Naive thymus-derived CD4-positive, alpha-beta T cell (primary cell): ENCODE measurements at regions not wholly inside any gene's neighbourhood (a gene's known extent, or its start where the extent isn't known, plus 50 kb on each side); places are given as distances from the start of the nearest gene placed in this dataset.

Experiments
- ATAC-seq: fragments of 150-1000 bp; cut with Tn5 transposase; 2 replicates; pipeline ENCODE4 v1.10.0; 2021; ENCODE audit warnings: mild to moderate bottlenecking, moderate library complexity
- CTCF ChIA-PET: fragments of 350-600 bp; sonication (Branson Sonifier 250); formaldehyde crosslinking; loops from one replicate; lab custom pipeline; 2021; ENCODE audit warnings: antibody characterized with exemption; lab: Charles Lee
- POLR2A ChIA-PET: fragments of 350-600 bp; sonication (Branson Sonifier 250); formaldehyde crosslinking; loops from one replicate; lab custom pipeline; 2021; ENCODE audit warnings: antibody characterized with exemption, inconsistent platforms; lab: Charles Lee
- DNase-seq, 9 donors: peaks; one replicate each; pipeline versions ENCODE4 v3.0.0 to v3.0.0-alpha.2; 2020 to 2022; ENCODE audit warnings: mixed read lengths in 1 of 9
- H3K27ac ChIP-seq: one replicate; pipeline ENCODE4 v1.7.0; 2013; ENCODE audit warnings: mild to moderate bottlenecking, low read depth, low read length, moderate library complexity
- H3K27me3 ChIP-seq, 2 donors: one replicate each; pipeline ENCODE4 v1.7.0; 2013; ENCODE audit warnings: low read length in 2 of 2, mild to moderate bottlenecking in 2 of 2, moderate library complexity in 2 of 2; ENCODE audit not compliant: control insufficient read depth in 2 of 2, insufficient read depth in 2 of 2
- H3K36me3 ChIP-seq, 3 experiments: 1 replicate in 2 of 3; 2 replicates in 1 of 3; pipeline ENCODE4 v1.7.0; 2013; ENCODE audit warnings: low read length in 3 of 3, mild to moderate bottlenecking in 3 of 3, moderate library complexity in 1 of 3; ENCODE audit not compliant: insufficient read depth in 3 of 3, control insufficient read depth in 2 of 3
- H3K4me1 ChIP-seq, 2 donors: one replicate each; pipeline ENCODE4 v1.7.0; 2013; ENCODE audit warnings: low read length in 2 of 2, mild to moderate bottlenecking in 2 of 2, moderate library complexity in 1 of 2; ENCODE audit not compliant: control insufficient read depth in 2 of 2, insufficient read depth in 2 of 2
- H3K4me3 ChIP-seq: 2 replicates; pipeline ENCODE4 v1.7.0; 2013; ENCODE audit warnings: mild to moderate bottlenecking, low read length
- H3K9me3 ChIP-seq, 3 experiments: 1 replicate in 2 of 3; 2 replicates in 1 of 3; pipeline ENCODE4 v1.7.0; 2013; ENCODE audit warnings: low read length in 3 of 3; ENCODE audit not compliant: control insufficient read depth in 2 of 3
- H3K27ac Mint-ChIP-seq, 9 donors: one replicate each; pipeline ENCODE4 v1.8.0; 2020 to 2022; ENCODE audit warnings: mixed read lengths in 9 of 9, mild to moderate bottlenecking in 8 of 9, moderate library complexity in 5 of 9, inconsistent platforms in 2 of 9
- H3K27me3 Mint-ChIP-seq, 5 donors: one replicate each; pipeline ENCODE4 v1.8.0; 2021 to 2022; ENCODE audit warnings: mixed read lengths in 5 of 5, mild to moderate bottlenecking in 1 of 5
- H3K36me3 Mint-ChIP-seq, 5 donors: one replicate each; pipeline ENCODE4 v1.8.0; 2020 to 2022; ENCODE audit warnings: mixed read lengths in 5 of 5, mild to moderate bottlenecking in 3 of 5, inconsistent platforms in 1 of 5
- H3K4me1 Mint-ChIP-seq, 7 donors: one replicate each; pipeline ENCODE4 v1.8.0; 2020 to 2022; ENCODE audit warnings: mixed read lengths in 7 of 7, mild to moderate bottlenecking in 3 of 7, inconsistent platforms in 1 of 7
- H3K4me3 Mint-ChIP-seq, 10 donors: one replicate each; pipeline ENCODE4 v1.8.0; 2020 to 2022; ENCODE audit warnings: mild to moderate bottlenecking in 10 of 10, mixed read lengths in 10 of 10, moderate library complexity in 6 of 10, inconsistent platforms in 2 of 10
- H3K9me3 Mint-ChIP-seq, 11 donors: one replicate each; pipeline ENCODE4 v1.8.0; 2020 to 2022; ENCODE audit warnings: mixed read lengths in 11 of 11, mild to moderate bottlenecking in 4 of 11, inconsistent platforms in 1 of 11, moderate library complexity in 1 of 11
- intact Hi-C, 2 donors: fragments of 100-400 bp; cut with micrococcal nuclease; formaldehyde crosslinking; loops; one replicate each; pipeline ENCODE4 v1.15.1; 2023

DNA sequence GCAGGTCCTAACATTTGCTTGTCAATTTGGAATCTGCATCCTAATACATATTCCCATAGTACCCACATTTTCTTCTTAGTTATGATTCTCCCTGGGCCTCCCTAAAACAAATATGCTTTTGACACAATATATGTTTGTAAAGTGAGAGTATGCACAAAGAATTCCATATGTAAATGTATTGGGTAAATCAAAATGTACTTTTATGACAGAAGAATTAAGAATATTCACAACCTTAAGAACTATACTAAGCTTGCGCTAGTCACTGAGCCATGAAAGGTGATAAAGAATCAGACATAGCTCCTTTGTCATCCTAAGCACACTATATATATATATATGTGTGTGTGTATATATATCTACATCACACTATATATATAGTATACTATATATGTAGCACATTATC is 438.5 kb downstream of the ACTL7B start:
- H3K27me3 ChIP-seq, result no peaks in the 10 kb centered on the region
- H3K36me3 ChIP-seq, result no peaks in the 10 kb centered on the region
- H3K9me3 ChIP-seq, result no peaks in the 10 kb centered on the region
- DNase-seq (no peak), ATAC-seq (no peak)
- Mint-ChIP-seq H3K4me3 (no peak overlapping the region), H3K4me1 (no peaks in the 10 kb centered on the region), H3K36me3 (peaks cover 0 to 3% (median 0%) of the 10 kb centered on the region in 5 donors), H3K9me3 (peaks cover 0 to 11% (median 2%) of the 10 kb centered on the region in 11 donors), H3K27ac (no peak overlapping the region), H3K27me3 (no peaks in the 10 kb centered on the region)
- H3K4me1 ChIP-seq, result no peaks in the 10 kb centered on the region
- ChIA-PET CTCF (no interaction called here), POLR2A (no interaction called here)
- no peak overlapping the region for H3K4me3 ChIP-seq
- H3K27ac ChIP-seq, result no peak overlapping the region
- intact Hi-C loops, result no loop called here

DNA sequence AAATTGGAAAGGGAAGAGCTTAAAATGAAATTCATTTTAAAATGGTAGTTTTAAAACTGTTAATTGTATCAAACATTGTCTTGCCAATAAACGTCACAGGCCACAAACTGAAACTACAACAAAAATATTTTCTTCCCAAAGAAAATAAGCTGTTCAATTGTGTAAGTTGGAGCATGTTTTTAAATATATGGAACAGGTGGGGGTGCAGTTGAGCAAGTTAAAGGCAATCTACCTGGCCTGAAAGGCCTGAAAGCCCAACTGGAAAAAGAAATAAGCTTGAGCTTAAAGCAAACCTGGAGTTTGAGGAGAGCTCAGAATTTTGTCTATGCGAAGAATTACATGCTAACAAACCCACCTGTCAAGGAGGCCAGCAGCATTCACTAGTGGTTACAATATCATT is 439.5 kb downstream of the ACTL7B start:
- ChIA-PET POLR2A (no interaction called here), CTCF (interaction anchor here (0.6 kb wide), 1 partner anchor 43 kb away, joined by 3 read pairs; no protein-coding TSS in a partner anchor)
- no peaks in the 10 kb centered on the region for H3K4me1 Mint-ChIP-seq
- no peaks in the 10 kb centered on the region for H3K27me3 Mint-ChIP-seq
- H3K36me3 ChIP-seq, result no peaks in the 10 kb centered on the region
- DNase-seq, result no peak
- peaks cover 0 to 3% (median 0%) of the 10 kb centered on the region in 5 donors for H3K36me3 Mint-ChIP-seq
- intact Hi-C loops, result no loop called here
- H3K27me3 ChIP-seq, result no peaks in the 10 kb centered on the region
- H3K27ac Mint-ChIP-seq, result no peak overlapping the region
- peaks cover 0 to 11% (median 2%) of the 10 kb centered on the region in 11 donors for H3K9me3 Mint-ChIP-seq
- H3K4me3 ChIP-seq, result no peak overlapping the region
- H3K4me3 Mint-ChIP-seq, result no peak overlapping the region
- ATAC-seq, result no peak
- H3K9me3 ChIP-seq, result no peaks in the 10 kb centered on the region
- no peaks in the 10 kb centered on the region for H3K4me1 ChIP-seq
- no peak overlapping the region for H3K27ac ChIP-seq

DNA sequence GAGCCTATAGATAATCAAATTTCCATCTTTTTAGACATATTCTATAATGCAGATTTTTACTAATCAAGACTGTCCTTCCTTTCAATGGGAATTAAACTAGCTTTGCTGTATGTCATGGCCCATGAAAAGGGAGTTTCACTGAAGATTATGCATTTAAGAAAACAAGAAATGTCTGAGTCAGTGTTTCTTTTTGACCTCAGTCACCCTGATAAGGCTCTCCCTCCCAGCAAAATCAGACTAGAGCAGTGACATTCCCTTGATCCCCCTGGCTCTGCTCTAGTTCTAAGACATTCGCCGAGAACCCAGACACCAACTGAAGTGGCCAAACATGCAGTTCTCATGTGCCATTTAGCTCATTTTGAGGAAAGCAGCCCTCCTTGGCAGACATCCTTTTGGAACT is 442.0 kb downstream of the ACTL7B start:
- Histone ChIP-seq H3K27ac (no peak overlapping the region), H3K4me3 (no peak overlapping the region), H3K27me3 (no peaks in the 10 kb centered on the region), H3K4me1 (no peaks in the 10 kb centered on the region), H3K9me3 (no peaks in the 10 kb centered on the region), H3K36me3 (no peaks in the 10 kb centered on the region)
- ATAC-seq (no peak), DNase-seq (no peak)
- ChIA-PET CTCF (interaction anchor here (0.6 kb wide), 1 partner anchor 83 kb away, joined by 6 read pairs; no protein-coding TSS in a partner anchor), POLR2A (no interaction called here)
- Mint-ChIP-seq H3K4me3 (no peak overlapping the region), H3K27me3 (no peaks in the 10 kb centered on the region), H3K9me3 (peaks cover 0 to 11% (median 0%) of the 10 kb centered on the region in 11 donors), H3K27ac (no peak overlapping the region), H3K4me1 (no peaks in the 10 kb centered on the region), H3K36me3 (peaks cover 0 to 3% (median 0%) of the 10 kb centered on the region in 5 donors)
- intact Hi-C loops, result no loop called here

DNA sequence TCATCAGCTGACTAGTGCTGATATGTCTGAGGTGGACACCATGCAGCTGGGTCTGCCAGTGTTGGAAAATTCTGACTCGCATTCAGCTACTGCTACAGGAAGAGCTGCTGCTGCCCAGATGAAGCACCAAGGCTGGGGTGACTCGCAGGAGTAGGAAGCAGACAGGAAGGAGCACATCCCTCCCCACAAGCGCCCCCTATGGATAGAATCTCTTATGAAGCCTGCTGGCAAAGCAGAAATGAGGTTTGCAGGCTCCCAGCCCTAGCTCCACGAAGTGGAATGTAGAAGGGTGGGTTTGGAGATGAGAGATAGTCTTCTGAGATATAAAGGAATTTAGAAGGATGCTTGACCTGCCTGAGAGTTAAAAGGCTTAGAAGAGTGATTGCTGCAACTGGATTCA is 443.0 kb downstream of the ACTL7B start:
- intact Hi-C loops, result no loop called here
- Mint-ChIP-seq H3K4me3 (no peak overlapping the region), H3K36me3 (peaks cover 0 to 3% (median 0%) of the 10 kb centered on the region in 5 donors), H3K27ac (no peak overlapping the region), H3K9me3 (peaks cover 0 to 11% (median 0%) of the 10 kb centered on the region in 11 donors), H3K27me3 (no peaks in the 10 kb centered on the region), H3K4me1 (no peaks in the 10 kb centered on the region)
- Histone ChIP-seq H3K27me3 (no peaks in the 10 kb centered on the region), H3K4me1 (no peaks in the 10 kb centered on the region), H3K4me3 (no peak overlapping the region), H3K36me3 (no peaks in the 10 kb centered on the region), H3K27ac (no peak overlapping the region), H3K9me3 (no peaks in the 10 kb centered on the region)
- no peak for ATAC-seq
- CTCF ChIA-PET, result no interaction called here
- DNase-seq, result no peak
- POLR2A ChIA-PET, result no interaction called here

DNA sequence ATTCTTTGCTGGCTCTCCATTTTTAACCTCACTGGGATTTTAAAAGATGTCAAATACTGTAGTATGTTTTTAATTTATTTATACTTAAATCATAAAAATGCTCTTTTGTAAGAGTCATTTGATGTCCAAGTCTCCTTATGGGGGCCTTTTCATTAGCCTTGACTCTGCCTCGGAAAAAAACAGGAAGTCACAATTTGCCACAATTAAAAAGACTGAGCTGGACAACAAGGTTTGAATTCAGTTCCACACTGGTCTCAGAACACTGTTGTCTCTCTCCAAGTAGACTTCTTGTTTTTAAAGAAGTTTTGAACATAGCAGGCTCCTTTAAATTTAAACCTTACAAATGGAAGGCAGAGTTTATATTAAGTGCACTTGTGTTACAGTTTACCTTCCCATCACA is 444.2 kb downstream of the ACTL7B start:
- Mint-ChIP-seq H3K36me3 (peaks cover 0 to 3% (median 0%) of the 10 kb centered on the region in 5 donors), H3K27ac (no peak overlapping the region), H3K4me1 (no peaks in the 10 kb centered on the region), H3K4me3 (no peak overlapping the region), H3K27me3 (no peaks in the 10 kb centered on the region), H3K9me3 (peaks cover 0 to 19% (median 0%) of the 10 kb centered on the region in 11 donors)
- no peaks in the 10 kb centered on the region for H3K27me3 ChIP-seq
- no peak overlapping the region for H3K27ac ChIP-seq
- POLR2A ChIA-PET, result no interaction called here
- no peaks in the 10 kb centered on the region for H3K4me1 ChIP-seq
- H3K4me3 ChIP-seq, result no peak overlapping the region
- intact Hi-C loops, result no loop called here
- no peak for DNase-seq
- CTCF ChIA-PET, result no interaction called here
- ATAC-seq, result no peak
- H3K36me3 ChIP-seq, result no peaks in the 10 kb centered on the region
- H3K9me3 ChIP-seq, result no peaks in the 10 kb centered on the region

DNA sequence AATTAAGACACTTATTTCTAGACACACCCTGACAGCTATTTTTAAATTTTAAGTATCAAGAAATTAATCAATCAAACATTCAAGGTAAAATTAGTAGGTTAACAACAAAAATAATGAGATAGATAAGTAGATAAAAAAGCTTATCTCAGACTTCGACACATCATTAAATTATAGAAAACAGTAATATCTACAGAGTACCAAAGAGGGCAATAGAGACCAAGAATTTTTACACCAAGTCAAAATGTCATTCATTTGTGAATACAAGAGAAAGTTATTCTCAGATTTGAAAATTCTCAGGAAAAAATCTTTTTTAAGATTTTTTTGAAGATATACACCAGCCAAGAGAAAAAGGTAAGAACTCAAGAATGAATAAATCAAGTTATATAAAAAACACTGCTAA is 445.6 kb downstream of the ACTL7B start:
- intact Hi-C loops, result no loop called here
- Mint-ChIP-seq H3K27ac (no peak overlapping the region), H3K27me3 (no peaks in the 10 kb centered on the region), H3K9me3 (peaks cover 0 to 27% (median 2%) of the 10 kb centered on the region in 11 donors), H3K36me3 (peaks cover 0 to 7% (median 0%) of the 10 kb centered on the region in 5 donors), H3K4me1 (no peaks in the 10 kb centered on the region), H3K4me3 (no peak overlapping the region)
- H3K36me3 ChIP-seq, result no peaks in the 10 kb centered on the region
- DNase-seq (no peak), ATAC-seq (no peak)
- H3K4me1 ChIP-seq, result no peaks in the 10 kb centered on the region
- POLR2A ChIA-PET, result no interaction called here
- no peaks in the 10 kb centered on the region for H3K9me3 ChIP-seq
- CTCF ChIA-PET, result no interaction called here
- no peak overlapping the region for H3K27ac ChIP-seq
- H3K27me3 ChIP-seq, result no peaks in the 10 kb centered on the region
- no peak overlapping the region for H3K4me3 ChIP-seq

DNA sequence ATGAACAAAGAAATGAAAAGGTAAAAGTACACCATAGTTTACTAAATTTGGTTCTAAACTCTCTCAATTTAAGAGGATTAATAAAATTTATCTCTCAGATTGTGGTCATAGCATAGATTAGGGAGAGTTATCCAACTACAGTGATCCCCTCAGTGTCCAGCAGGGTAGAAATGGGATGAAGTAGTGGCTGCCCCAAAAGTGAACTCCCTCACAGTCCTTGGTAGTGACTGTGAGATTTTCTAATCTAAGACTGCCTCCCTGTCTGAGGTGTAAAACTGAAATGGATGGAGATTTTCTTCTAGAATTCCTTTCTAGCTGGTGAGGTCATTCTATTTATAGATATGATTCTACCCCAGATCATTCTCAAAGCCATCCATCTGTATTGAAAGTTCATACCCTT is 455.5 kb downstream of the ACTL7B start:
- intact Hi-C loops, result no loop called here
- Mint-ChIP-seq H3K27me3 (peaks cover 0 to 4% (median 0%) of the 10 kb centered on the region in 5 donors), H3K4me3 (no peak overlapping the region), H3K9me3 (peaks cover 0 to 11% (median 0%) of the 10 kb centered on the region in 11 donors), H3K36me3 (no peaks in the 10 kb centered on the region), H3K4me1 (no peaks in the 10 kb centered on the region), H3K27ac (no peak overlapping the region)
- POLR2A ChIA-PET, result no interaction called here
- CTCF ChIA-PET, result no interaction called here
- H3K36me3 ChIP-seq, result no peaks in the 10 kb centered on the region
- DNase-seq (no peak), ATAC-seq (no peak)
- H3K27me3 ChIP-seq, result no peaks in the 10 kb centered on the region
- no peaks in the 10 kb centered on the region for H3K9me3 ChIP-seq
- no peaks in the 10 kb centered on the region for H3K4me1 ChIP-seq
- H3K27ac ChIP-seq, result no peak overlapping the region
- H3K4me3 ChIP-seq, result no peak overlapping the region
